Smooth muscle cell (in vitro differentiated cells): ENCODE measurements at regions not wholly inside any gene's neighbourhood (a gene's known extent, or its start where the extent isn't known, plus 50 kb on each side); places are given as distances from the start of the nearest gene placed in this dataset.

Experiments
- DNase-seq: peaks from one replicate; lab custom pipeline; 2025; ENCODE audit not compliant: unreplicated experiment; lab: John Stamatoyannopoulos, UW
- H2AFZ ChIP-seq: fragments of 200-600 bp; sonication (generic); 2 replicates; pipeline ENCODE4 v1.6.0; 2016; ENCODE audit warnings: antibody characterized with exemption, low read depth, mild to moderate bottlenecking
- H3F3A ChIP-seq: fragments of 200-600 bp; sonication (generic); 2 replicates; pipeline ENCODE4 v1.6.0; 2017; ENCODE audit warnings: antibody characterized with exemption, low read depth
- H3K27ac ChIP-seq: fragments of 200-600 bp; sonication (generic); 2 replicates; pipeline ENCODE4 v1.5.1; 2016; ENCODE audit warnings: low read depth, mild to moderate bottlenecking
- H3K27me3 ChIP-seq: fragments of 200-600 bp; sonication (generic); 2 replicates; pipeline ENCODE4 v1.6.1; 2016; ENCODE audit warnings: low read depth, mild to moderate bottlenecking
- H3K36me3 ChIP-seq: fragments of 200-600 bp; sonication (generic); 2 replicates; pipeline ENCODE4 v1.5.1; 2016; ENCODE audit warnings: low read depth
- H3K4me1 ChIP-seq: fragments of 200-600 bp; sonication (generic); 2 replicates; pipeline ENCODE4 v1.5.1; 2016; ENCODE audit warnings: low read depth
- H3K4me2 ChIP-seq: fragments of 200-600 bp; sonication (generic); 2 replicates; pipeline ENCODE4 v1.6.0; 2016; ENCODE audit warnings: mild to moderate bottlenecking
- H3K4me3 ChIP-seq: fragments of 200-600 bp; sonication (generic); 2 replicates; pipeline ENCODE4 v1.5.1; 2016; ENCODE audit warnings: mild to moderate bottlenecking
- H3K79me2 ChIP-seq: fragments of 200-600 bp; sonication (generic); 2 replicates; pipeline ENCODE4 v1.6.0; 2016; ENCODE audit warnings: low read depth, mild to moderate bottlenecking
- H3K9ac ChIP-seq: fragments of 200-600 bp; sonication (generic); 2 replicates; pipeline ENCODE4 v1.6.0; 2016; ENCODE audit warnings: low read depth
- H3K9me3 ChIP-seq: fragments of 200-600 bp; sonication (generic); replicated peaks from 2 replicates; pipeline ENCODE4 v1.5.1; 2016; ENCODE audit warnings: low read depth
- H4K20me1 ChIP-seq: fragments of 200-600 bp; sonication (generic); 2 replicates; pipeline ENCODE4 v1.6.0; 2016; ENCODE audit warnings: low read depth
- WGBS: methylation state at CpG from one replicate; pipeline ENCODE4 v1.1.7; 2016; ENCODE audit warnings: low lambda C conversion rate; 5-methylcytosine and 5-hydroxymethylcytosine counted together
- TF ChIP-seq, protein P1 (sequence below): fragments of 200-600 bp; sonication (generic); IDR thresholded peaks from 2 replicates; pipeline ENCODE4 v1.5.1; 2017; ENCODE audit warnings: borderline replicate concordance, mild to moderate bottlenecking, antibody characterized with exemption; ENCODE audit not compliant: insufficient read depth, poor library complexity, severe bottlenecking

DNA sequence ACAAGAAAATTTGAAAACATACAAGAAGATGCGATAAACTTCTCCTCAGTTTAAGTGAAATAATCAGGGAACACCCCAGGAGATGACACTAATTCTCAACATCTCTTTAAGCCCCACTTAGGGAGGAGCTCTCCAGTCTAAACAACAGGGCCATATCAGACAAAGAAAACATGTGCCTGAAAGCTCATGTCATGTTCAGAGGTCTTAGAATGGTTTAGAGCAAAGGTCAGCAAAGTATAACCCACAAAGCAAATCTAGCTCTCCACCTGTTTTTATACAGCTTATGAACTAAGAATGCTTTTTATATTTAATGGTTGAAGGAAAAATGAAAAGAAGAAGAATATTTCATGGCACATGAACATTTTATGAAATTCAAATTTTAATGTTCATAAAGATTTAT, 155.6 kb upstream of the NOL4 start:
- Histone ChIP-seq H3K9me3 (no peaks in the 10 kb centered on the region), H2AFZ (no peak overlapping the region), H3K27me3 (no peaks in the 10 kb centered on the region)

GRCh38 chr18:34385311-34385710, 160.6 kb upstream of the NOL4 start:
- H3K79me2 ChIP-seq: no peaks in the 10 kb centered on the region
- TF ChIP-seq, protein P1, sequence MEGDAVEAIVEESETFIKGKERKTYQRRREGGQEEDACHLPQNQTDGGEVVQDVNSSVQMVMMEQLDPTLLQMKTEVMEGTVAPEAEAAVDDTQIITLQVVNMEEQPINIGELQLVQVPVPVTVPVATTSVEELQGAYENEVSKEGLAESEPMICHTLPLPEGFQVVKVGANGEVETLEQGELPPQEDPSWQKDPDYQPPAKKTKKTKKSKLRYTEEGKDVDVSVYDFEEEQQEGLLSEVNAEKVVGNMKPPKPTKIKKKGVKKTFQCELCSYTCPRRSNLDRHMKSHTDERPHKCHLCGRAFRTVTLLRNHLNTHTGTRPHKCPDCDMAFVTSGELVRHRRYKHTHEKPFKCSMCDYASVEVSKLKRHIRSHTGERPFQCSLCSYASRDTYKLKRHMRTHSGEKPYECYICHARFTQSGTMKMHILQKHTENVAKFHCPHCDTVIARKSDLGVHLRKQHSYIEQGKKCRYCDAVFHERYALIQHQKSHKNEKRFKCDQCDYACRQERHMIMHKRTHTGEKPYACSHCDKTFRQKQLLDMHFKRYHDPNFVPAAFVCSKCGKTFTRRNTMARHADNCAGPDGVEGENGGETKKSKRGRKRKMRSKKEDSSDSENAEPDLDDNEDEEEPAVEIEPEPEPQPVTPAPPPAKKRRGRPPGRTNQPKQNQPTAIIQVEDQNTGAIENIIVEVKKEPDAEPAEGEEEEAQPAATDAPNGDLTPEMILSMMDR: no peak
- H3K4me1 ChIP-seq: no peaks in the 10 kb centered on the region
- H3K4me3 ChIP-seq: no peak overlapping the region
- no peaks in the 10 kb centered on the region for H3K9me3 ChIP-seq
- H2AFZ ChIP-seq: no peak overlapping the region
- H3F3A ChIP-seq: no peaks in the 10 kb centered on the region
- H3K27me3 ChIP-seq: no peaks in the 10 kb centered on the region
- H3K4me2 ChIP-seq: no peak overlapping the region
- no peaks in the 10 kb centered on the region for H3K36me3 ChIP-seq
- no peaks in the 10 kb centered on the region for H4K20me1 ChIP-seq
- no peak overlapping the region for H3K27ac ChIP-seq
- no peak for DNase-seq
- H3K9ac ChIP-seq: no peak overlapping the region

More for the DNA sequence above, 155.6 kb upstream of the NOL4 start:
- 82% methylated on average over 1 of the region's 1 CpG for WGBS
- Histone ChIP-seq H3K9ac (no peak overlapping the region), H3K79me2 (no peaks in the 10 kb centered on the region), H3K4me2 (no peak overlapping the region), H3K4me3 (no peak overlapping the region), H3K4me1 (no peaks in the 10 kb centered on the region), H3F3A (no peaks in the 10 kb centered on the region), H4K20me1 (no peaks in the 10 kb centered on the region), H3K36me3 (no peaks in the 10 kb centered on the region), H3K27ac (no peak overlapping the region)
- TF ChIP-seq, protein P1: no peak
- DNase-seq: no peak

DNA sequence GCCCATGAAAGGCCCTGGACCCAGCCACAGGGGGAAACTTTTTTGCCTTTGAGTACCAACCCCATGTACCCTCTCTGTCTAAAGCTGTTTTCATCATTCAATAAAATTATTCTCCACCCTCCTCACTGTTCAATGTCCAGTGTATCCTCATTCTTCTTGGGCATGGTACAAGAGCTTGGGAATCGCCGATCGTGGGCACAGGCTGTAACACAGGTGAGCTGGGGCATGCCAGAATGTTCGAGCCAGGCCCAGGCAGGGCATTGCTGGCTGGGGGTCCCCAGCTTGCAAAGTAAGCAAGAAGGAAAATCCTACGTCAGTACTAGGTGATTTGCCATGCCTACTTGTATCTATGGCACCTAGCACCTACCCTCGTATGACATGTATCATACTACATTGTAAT, 162.1 kb upstream of the NOL4 start:
- DNase-seq: no peak
- Histone ChIP-seq H2AFZ (no peak overlapping the region), H3K27me3 (no peaks in the 10 kb centered on the region), H3K27ac (no peak overlapping the region), H3K4me1 (no peaks in the 10 kb centered on the region), H3K79me2 (no peaks in the 10 kb centered on the region), H3F3A (no peaks in the 10 kb centered on the region), H4K20me1 (no peaks in the 10 kb centered on the region), H3K9ac (no peak overlapping the region), H3K9me3 (no peaks in the 10 kb centered on the region), H3K36me3 (no peaks in the 10 kb centered on the region), H3K4me3 (no peak overlapping the region), H3K4me2 (no peak overlapping the region)
- 94% methylated on average over 6 of the region's 6 CpGs for WGBS
- TF ChIP-seq, protein P1: no peak

GRCh38 chr18:34397286-34397896, 172.7 kb upstream of the NOL4 start:
- Histone ChIP-seq H2AFZ (no peak overlapping the region), H3K4me1 (no peaks in the 10 kb centered on the region), H4K20me1 (no peaks in the 10 kb centered on the region), H3K9ac (no peak overlapping the region), H3K4me2 (no peak overlapping the region), H3K9me3 (no peaks in the 10 kb centered on the region), H3K27ac (no peak overlapping the region), H3K27me3 (no peaks in the 10 kb centered on the region), H3K79me2 (no peaks in the 10 kb centered on the region), H3F3A (no peaks in the 10 kb centered on the region), H3K36me3 (no peaks in the 10 kb centered on the region), H3K4me3 (no peak overlapping the region)
- TF ChIP-seq, protein P1: no peak
- WGBS: 91% methylated on average over 2 of the region's 2 CpGs
- no peak for DNase-seq
